Iris pigment epithelial cell (primary cell): ENCODE measurements at regions not wholly inside any gene's neighbourhood (a gene's known extent, or its start where the extent isn't known, plus 50 kb on each side); places are given as distances from the start of the nearest gene placed in this dataset.
"Not testable (repeated sequence)": the region's sequence is repeated elsewhere in the genome, so short reads cannot be mapped to it uniquely, and the experiment has no call there.

ENCODE experiments used
- DNase-seq: peaks from one replicate; pipeline ENCODE4 v3.0.0-alpha.2; 2011; ENCODE audit warnings: low read depth

DNA sequence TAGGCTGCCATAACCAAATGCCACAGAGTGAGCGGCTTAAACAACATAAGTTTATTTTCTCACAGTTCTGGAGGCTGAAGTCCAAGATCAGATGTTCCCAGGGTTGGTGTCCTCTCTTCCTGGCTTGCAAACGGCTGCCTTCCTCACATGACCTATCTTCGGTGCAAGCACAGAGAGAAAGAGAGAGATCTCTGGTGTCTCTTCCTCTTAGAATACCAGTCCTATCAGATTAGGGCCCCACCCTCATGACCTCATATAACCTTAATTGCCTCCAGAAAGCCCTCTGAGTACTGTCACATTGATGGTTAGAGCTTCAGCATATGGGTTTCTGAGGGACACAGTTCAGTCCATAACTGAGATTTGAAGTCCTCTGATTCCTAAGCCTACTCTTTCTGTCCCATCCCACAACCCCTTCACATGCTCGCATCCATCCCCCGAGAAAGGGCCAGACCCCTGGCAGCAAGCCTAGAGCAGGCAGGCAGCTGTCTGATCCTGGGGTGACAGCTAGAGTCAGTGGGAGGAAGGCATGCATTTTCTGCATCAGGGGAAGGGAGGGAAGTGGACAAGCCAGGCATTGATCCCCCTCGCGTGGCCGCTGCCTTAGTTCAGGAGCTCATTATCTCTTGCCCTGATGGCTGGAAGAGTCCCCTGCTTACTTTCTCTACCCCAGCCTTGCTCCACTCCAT, 114.1 kb downstream of the FAR1 start:
- no peak for DNase-seq

DNA sequence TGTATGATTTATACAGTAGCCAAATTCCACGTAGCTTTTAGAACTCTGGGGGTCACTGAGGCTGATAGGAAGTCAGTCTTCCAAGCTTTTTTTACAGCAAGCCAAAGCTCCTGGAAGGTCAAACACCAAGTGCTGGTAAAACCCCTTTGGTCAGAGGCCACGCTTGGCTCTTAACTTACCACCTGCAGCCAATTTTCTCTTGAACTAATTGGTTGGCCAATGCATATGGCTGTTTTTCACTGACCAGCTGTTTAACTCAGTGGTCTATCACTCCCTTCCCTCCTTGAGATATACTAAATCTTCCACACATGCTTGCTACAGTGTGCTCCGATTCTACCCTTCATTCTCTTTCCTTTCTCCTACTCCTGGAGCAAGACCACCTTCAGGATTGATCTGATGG, 116.0 kb downstream of the FAR1 start:
- no peak for DNase-seq

DNA sequence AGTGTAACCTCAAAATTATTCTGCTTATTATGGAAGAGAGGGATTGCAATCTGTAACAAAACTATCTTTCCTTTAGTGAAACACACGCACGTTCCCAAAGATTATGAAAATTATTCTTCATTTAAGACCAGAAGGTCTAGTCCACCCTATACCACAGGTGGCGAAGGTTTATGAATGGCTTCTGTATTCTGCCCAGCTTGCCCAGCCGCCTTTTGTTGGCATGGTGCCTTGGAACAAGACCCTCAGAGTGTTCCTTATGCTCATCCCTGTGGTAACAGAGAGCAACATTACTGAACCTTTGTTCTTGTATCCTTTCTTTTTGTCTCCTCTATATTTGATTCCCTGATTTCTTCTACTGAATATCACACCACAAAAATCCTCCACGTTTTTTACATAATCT, 116.4 kb downstream of the FAR1 start:
- no peak for DNase-seq

DNA sequence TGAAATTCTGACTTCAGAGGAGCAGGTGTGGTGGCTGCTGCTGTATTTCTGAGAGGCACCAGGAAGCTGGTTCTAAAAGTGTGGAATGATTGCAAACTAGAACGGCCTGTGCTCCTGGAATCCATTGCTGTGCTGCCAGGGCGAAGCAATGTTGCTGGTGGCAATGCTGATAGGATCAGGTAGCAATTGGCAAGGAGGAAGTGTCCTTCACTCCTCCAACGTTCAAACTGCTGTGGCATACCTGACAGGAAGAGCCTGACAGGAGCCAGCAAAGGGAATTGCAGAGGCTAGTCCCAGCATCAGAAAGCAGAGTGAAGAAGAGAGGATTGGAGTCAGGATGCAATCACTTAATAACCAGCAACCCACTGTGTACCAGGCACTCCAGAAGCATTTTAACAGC, 118.2 kb downstream of the FAR1 start:
- no peak for DNase-seq

- DNase-seq, result not testable (repeated sequence)
Measured at GRCh38 chr11:13797616-13798015, 129.1 kb downstream of the FAR1 start.

DNA sequence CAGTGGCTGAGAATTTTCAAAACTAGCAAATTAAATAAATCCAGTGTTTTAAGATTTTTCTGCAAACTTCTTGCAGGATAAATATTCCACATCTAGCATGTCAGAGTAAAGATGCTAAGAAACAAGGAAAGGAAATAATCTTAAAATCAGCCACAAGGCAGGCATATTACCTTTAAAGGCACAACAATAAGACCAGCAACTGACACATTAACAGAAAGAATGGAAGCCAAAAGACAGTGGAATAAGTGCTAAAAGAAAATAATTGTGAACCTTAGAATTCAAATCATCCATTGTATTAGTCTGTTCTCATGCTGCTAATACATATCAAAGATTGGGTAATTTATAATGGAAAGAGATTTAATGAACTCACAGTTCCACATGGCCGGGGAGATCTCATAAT, 132.4 kb downstream of the FAR1 start:
- no peak for DNase-seq

- DNase-seq, result no peak
Measured at GRCh38 chr11:13818325-13818724, 144.2 kb upstream of the SPON1 start.

DNA sequence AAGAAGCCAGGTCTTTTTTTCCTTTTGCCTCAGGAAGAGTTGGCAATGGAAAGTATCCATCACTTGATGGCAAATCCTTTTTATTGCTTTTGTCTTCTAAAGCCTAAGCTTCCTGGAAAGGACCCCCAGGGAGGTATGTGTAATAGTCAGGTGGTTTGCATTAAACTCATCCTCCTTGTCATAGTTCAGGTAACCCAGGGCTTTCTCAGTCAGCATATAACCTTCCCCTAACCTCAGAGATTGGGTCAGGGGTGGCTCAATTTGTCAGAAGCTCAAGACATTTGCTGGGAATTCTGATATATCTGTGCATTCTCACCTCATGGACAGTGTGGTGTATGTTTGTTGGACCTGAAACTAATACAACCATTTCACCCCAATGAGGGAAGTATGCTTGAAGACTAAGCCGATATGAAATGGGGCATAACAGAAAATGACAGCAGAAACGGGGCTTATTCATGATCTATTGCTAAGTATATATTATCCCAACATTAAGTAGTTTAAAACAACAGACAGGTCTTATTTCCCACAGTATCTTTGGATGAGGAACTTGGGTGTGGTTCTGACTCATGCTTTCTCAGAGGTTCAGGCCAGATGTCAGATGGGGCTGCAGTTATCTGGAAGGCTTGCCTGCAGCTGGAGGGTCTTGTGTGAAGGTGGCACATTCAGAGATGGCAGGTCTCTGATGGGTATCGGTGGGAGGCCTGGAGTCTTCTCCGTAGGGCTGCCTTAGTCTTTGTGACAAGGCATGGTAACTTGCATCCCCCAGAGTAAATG, 135.8 kb upstream of the SPON1 start:
- no peak for DNase-seq

GRCh38 chr11:13831696-13832095, 130.8 kb upstream of the SPON1 start:
- DNase-seq, result peak; percentile 10

DNA sequence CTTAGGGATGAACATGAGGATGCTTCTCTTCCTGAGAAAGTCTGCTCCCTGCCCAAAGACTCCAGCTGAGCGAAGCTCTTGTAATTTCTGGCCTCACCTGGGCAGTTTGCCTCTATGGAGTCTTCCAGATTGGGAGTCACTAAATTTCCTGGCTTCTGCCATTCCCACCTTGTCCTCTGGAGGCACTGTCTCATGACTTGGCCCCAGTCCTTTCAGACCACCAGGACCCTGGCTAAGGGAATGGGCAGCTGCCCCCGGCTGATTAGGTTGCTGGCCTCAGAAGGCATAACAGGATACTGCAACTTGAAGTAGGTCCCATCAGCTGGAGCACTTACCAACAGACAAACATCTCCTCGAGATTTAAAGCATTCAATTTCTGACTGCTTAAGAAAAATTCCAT, 128.1 kb upstream of the SPON1 start:
- no peak for DNase-seq

DNA sequence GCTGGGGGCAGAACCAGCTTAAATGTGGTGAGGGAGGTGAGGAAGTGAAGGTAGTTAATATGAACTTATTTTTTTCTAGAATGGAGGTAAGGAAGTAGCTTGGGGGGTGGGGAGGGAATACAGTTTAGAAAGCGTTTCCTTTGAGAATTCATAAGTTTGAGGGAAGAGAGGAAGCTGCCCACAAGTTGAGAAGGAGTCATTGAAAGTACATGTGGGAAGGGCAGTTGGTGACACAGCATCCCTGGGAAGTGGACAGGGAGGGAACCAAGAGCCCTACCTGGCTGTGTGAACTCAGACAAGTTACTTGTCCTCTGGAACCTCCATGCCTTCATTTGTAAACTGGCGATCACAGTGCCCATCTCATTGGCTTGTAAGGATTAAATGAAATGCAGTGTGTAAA, 125.9 kb upstream of the SPON1 start:
- DNase-seq, result no peak

GRCh38 chr11:13837286-13837685, 125.2 kb upstream of the SPON1 start:
- peak; percentile 20 for DNase-seq

DNA sequence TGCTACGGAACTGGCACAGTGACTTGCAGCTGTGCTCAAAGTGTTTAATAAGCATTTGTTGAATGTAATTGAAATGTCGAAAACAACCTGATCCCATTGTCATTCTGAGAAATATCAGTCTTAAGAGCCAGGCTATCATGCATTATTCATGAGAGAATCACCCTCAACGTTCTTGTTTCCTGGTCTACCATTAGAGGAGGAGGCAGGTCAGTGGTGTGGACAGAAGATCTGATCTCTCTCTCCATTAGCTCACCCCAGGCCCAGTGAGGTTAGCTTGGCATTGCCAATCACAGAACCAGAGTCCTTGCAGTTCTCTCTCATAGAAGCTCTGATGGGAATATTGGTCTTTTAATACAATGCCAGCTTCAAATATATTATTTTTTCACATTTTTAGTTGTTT, 121.1 kb upstream of the SPON1 start:
- no peak for DNase-seq

DNA sequence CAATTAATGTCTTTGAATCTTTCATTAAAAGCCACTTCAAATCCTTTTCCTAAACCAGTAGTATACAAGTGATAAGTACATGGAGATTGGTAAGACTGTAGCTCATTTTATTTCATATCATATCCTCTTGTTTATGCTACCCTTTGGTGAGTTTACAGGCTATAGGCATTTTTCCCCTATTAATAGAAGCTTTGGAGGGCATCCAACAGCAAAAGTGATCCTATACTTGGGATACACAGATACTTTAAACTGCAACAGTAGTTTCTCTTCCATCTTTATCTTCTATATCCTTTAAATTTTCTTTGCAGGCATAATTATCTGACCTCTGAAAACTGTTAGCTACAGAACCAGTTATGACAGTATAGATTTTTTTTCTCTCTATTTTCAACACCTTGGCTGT, 114.5 kb upstream of the SPON1 start:
- DNase-seq, result no peak

DNA sequence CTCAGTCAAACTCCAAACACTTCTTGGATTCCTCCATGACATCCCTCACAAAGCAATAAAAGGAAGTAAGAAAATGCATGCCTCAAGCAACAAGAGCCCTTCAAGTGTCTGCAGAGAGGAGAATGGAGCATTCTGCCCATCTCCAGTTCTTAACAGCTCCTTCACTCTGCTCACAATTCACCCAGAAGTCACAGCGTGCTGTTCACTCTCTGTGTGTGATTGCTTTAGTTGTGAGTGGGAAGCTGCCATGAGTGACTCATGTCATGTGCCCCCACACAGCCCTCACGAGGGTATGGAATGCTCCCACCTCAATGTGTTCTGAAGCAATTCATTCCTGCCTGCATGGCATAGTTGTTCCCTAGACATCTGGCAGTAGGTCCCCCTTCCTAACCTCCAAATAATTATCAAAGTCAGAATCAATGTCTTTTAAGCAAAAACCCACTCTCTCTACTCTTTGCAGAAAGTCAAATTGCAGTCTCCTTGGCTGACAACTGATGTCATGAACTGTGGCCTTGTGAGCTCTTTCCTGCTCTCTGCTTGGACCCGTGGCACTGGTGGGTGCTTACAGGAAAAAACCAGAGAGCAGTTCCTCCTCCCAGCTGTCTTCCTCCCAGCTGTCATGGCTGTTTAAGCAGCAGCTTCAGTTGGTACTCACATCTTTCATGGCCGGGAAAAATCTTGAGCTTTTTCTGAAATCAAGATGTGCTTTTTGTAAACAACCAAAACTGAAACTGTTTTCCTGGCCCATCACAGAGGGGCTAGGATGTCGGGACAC, 112.1 kb upstream of the SPON1 start:
- DNase-seq, result no peak

DNA sequence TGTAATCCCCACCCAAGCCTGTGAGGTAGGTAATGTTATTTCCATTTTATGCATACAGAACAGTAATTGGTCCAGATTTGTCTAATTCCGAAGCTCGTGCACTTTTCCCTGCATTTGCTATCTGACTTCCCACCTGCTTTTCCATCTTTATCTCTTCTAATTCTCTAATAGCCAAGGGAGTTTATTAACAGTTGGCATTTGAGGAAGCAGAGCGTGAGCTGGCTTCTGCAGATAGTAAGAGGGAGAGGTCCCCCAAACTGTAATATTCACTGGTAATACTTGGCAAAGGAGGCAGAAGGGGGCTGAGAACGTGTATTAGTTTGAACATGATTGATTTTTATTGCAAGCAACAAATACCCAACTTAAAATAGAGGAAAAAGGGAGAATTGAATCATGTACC, 110.8 kb upstream of the SPON1 start:
- DNase-seq, result no peak

- DNase-seq, result no peak
Measured at GRCh38 chr11:13852481-13852880, 110.0 kb upstream of the SPON1 start.

DNA sequence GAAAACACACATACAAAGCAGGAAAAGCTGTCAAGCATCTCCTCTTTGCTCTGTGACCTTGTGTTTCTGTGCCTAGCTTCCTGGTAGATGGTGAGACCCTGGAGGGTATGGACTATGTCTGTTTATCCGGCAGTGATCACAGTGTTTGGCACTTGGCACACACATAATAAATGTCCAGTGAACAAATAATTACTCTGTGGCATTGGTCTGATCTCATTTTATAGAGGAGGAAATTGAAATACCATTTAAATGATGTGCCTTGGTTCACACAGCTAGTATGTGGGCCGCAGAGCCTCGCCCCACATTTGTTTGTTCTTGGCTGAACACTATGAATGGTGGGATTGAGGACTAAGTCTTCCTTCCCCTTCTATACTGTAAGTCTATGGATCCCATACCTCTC, 104.7 kb upstream of the SPON1 start:
- no peak for DNase-seq

GRCh38 chr11:13859892-13860291, 102.6 kb upstream of the SPON1 start:
- no peak for DNase-seq

- no peak for DNase-seq
Measured at GRCh38 chr11:13861411-13861810, 101.1 kb upstream of the SPON1 start.

GRCh38 chr11:13862845-13863392, 99.6 kb upstream of the SPON1 start:
- no peak for DNase-seq

GRCh38 chr11:13868710-13869397, 93.7 kb upstream of the SPON1 start:
- no peak for DNase-seq
